Stomach (tissue), 4 donors: ENCODE measurements at regions not wholly inside any gene's neighbourhood (a gene's known extent, or its start where the extent isn't known, plus 50 kb on each side); places are given as distances from the start of the nearest gene placed in this dataset.

Experiments used
- CTCF ChIP-seq, 7 experiments: fragments of 450-650 bp in 4 of 7; fragments of 200-600 bp in 3 of 7; sonication (generic) in 3 of 7; IDR thresholded peaks; one replicate each; pipeline ENCODE4 v1.5.1; 2016 to 2019; ENCODE audit warnings: antibody characterized with exemption in 7 of 7, control low read depth in 2 of 7, mild to moderate bottlenecking in 1 of 7
- EP300 ChIP-seq: sonication (generic); formaldehyde crosslinking; IDR thresholded peaks from one replicate; pipeline ENCODE4 v1.6.1; 2017; ENCODE audit warnings: antibody characterized with exemption

GRCh38 chr1:79792219-79792930 lies 785.8 kb upstream of the ADGRL4 start:
- TF ChIP-seq CTCF (IDR thresholded peaks at IDR 0.05), result no peak
- TF ChIP-seq EP300, result no peak
